Right ventricle myocardium superior (tissue), 1 donor: ENCODE measurements at regions not wholly inside any gene's neighbourhood (a gene's known extent, or its start where the extent isn't known, plus 50 kb on each side); places are given as distances from the start of the nearest gene placed in this dataset.
"Not testable (repeated sequence)": the region's sequence is repeated elsewhere in the genome, so short reads cannot be mapped to it uniquely, and the experiment has no call there.

Experiments
- ATAC-seq: fragments of 200-7000 bp; cut with Tn5 transposase; one replicate; pipeline ENCODE4 v1.9.1; 2020; ENCODE audit warnings: mild to moderate bottlenecking; ENCODE audit not compliant: poor library complexity
- DNase-seq: peaks from one replicate; pipeline ENCODE4 v3.0.0-alpha.2; 2020
- intact Hi-C: fragments of 100-400 bp; cut with DNase I; formaldehyde crosslinking; loops from one replicate; pipeline ENCODE4 v1.11.2; 2022
- donor health status: DM: no; HTN: yes; CAD: no; lungs with severe emphysema.

DNA sequence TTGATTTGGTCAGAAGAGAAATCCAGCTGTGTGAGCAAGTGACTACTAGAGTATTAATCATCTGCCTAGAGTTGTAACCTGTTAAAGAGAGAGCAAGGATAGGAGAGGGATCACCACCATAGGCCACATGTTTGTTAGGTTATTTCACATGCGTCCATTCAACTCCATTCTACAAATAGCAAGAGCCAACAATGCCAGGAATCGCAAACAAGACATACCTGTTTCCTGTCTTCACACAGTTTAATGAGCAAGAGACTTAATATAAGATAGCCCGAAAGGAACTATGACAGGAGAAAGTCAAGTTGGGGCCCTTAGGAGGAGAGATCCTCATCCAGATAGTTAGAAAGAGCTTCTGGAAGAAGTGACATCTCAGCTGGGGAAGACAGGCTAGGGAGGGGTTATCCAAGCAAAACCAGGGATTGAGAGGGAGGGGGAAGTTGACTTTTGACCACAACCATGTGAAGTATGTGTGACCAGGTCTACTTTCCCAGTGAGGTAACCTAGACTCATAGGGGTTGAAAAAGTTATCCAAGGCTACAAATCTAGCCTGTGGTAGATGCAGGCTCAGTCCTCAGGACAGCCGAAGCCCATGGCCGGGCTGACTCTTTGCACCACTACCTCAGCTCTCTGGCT is 147.4 kb downstream of the ALDH8A1 start:
- DNase-seq (no peak), ATAC-seq (no peak)
- intact Hi-C loops, result no loop called here

DNA sequence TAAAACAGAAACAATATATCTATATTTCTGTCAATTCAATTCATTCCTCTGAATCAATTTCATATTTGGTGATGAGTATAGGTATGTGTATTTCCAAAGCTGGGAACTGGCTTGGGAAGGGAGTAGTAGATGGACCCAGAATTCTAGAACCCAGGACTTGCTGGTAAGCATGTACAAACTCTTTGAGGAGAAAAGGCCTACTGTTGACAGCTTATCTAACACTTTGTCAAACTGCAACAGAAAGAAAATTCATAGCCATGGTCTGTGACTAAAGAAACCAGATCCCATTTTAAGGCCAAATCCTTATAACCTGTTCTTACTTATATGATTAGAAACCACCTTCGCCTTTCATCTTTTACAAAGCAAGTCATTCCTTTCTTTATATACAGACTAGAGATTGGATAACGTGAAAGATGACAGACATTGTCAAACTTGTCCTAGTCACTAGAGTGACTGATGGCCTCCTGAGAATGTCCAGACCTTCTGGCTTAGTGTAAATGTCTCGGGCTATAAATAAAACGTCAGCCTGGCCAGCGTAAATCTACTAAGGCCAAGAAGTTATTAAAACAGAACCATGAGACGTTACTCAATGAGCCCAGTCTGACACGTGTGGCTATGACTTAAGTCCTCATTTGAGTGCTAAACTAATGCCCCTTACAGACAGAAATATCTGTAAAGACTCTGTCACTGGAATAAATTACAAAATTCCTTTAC is 152.3 kb downstream of the ALDH8A1 start:
- DNase-seq (no peak), ATAC-seq (peak; percentile 97)
- intact Hi-C loops, result no loop called here

DNA sequence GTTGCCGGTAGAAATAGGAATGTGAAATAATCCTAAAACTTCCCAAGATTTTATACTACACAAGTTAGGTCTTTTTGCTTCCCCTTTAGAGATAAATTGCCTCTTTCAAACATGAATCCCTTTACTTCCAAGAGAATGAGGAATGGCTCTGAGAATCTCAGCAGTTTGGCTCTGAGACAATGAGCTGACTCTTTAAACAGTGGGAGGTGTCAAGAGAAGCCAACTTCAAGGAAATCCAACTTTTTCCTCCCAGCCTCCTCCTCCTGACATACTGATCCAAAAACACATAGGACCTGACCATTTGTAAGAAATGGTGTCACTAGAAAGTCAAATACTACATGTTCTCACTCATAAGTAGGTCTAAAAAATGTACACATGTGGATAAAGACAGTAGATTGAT is 154.2 kb downstream of the ALDH8A1 start:
- DNase-seq, result no peak
- no peak for ATAC-seq
- intact Hi-C loops, result no loop called here

DNA sequence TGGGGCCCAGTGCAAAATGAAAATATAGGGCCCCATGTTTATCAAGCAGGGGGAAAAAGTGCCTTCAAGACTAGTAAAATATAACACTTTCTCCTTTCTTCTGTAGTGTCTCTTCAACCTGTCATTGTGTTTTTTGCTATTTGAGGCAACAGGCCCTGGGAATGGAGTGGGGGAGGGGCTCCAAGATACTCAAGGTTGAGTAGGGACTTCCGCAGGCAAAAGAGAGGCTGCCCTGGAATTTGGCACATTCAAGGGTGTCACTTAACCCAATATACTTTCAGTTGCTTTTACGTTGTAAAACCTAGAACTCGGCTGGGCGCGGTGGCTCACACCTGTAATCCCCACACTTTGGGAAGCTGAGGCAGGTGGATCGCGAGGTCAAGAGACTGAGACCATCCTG is 154.9 kb downstream of the ALDH8A1 start:
- DNase-seq (no peak), ATAC-seq (no peak)
- intact Hi-C loops, result no loop called here

DNA sequence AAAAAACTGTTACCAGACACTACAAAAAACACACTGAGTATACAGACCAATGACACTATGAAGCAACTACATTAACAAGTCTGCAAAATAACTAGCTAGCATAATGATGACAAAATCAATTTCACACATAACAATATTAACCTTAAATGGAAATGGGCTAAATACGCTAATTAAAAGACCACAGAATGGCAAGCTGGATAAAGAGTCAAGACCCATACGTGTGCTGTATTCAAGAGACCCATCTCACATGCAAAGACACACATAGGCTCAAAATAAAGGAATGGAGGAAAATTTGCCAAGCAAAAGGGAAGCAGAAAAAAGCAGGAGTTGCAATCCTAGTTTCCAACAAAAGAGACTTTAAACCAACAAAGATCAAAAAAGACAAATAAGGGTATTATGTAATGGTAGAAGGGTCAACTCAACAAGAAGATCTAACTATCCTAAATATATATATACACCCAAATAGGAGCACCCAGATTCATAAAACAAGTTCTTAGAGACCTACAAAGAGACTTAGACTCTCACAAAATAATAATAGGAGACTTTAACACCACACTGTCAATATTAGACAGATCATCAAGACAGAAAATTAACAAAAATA is 158.6 kb downstream of the ALDH8A1 start:
- not testable (repeated sequence) for ATAC-seq

DNA sequence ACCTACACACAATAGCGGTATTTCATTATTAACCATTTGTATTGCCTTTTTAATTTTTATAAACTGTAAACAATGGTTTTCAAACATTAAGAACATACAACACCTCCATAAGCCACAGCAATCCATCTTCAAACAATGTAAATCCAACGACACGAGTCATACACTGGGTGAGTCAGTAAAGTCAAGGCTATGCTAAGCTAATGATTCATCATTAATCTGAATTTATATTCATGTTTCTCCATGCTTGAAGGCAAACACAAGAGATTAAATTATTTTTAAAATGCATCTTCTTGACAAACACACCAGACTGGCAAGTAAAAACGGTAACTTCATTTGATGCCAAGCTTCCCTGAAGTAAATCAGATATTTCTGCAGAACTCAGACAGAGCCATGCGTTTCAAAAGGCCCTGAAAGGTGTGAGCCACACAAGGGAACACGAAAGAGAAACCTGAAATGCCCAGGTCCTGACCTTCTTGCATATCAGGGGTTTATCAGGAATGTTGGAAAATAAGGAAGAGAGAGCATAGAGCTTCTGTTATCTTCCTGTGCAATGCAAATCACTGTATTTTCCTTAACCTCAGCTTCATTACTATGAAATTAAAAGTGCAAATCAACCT is 162.5 kb downstream of the ALDH8A1 start:
- DNase-seq (no peak), ATAC-seq (no peak)
- intact Hi-C loops, result no loop called here

More for the DNA sequence above, 158.6 kb downstream of the ALDH8A1 start:
- intact Hi-C loops, DNase-seq: not testable (repeated sequence)

DNA sequence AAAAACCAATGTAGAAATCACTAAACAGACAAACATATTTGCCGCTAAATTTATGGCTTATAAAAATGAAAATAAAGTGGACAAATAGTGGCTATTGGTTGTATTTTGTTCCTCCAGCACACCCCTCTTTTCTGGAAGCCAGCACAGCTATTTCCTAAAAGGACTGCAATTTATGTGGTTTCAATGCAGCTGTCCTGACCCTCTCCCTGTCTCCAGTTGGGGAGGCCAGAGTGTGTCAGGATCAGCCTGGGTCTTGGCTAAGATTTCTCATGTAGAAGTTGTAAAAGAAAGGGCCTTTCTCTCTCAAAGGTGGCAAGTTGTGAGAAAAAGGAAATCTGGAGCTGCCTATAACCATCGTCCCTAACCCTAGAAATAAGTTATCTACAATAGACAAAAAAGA is 165.6 kb downstream of the ALDH8A1 start:
- intact Hi-C loops, result no loop called here
- ATAC-seq, result no peak

DNA sequence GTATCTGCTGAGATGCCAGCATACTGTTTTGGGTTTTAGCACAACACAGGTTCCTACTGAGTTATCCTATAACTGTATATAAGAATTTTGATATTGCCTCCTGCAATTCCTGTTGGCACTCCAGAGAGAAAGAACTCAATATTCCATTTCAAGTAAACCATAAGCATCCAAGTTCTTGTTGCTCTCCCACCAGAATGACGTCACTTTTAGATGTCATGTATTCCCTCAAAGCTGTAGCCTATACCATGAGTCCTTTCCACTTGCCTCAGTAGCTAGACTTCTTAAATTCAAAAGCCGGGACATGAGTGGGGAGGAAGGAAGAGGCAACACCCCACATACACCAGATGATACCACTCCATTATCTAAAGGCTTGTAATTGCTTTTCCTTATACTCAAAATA is 171.5 kb downstream of the ALDH8A1 start:
- intact Hi-C loops, result no loop called here

More for the DNA sequence above, 165.6 kb downstream of the ALDH8A1 start:
- no peak for DNase-seq

DNA sequence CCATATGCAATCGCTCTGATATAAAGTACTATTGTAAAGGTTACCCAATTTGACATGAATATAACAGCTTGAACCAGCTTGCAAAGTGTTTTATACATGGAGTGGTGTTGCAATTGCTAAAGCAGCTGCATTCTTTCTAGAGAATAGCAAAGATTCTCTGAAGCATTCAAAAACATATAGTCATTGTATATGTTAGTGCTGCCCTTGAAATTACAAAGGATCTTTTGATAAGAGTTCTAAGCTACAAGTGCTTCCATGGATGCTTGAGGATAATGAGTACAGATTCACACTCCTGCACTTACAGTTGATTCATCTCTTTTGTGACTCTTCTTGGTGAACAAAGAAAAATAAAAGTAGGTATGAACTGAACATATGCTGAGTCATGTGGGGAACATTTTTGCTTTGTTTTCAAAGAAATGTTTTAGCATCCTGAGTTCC is 175.7 kb downstream of the ALDH8A1 start:
- intact Hi-C loops, result no loop called here
- DNase-seq, result no peak
- no peak for ATAC-seq

More for the DNA sequence above, 171.5 kb downstream of the ALDH8A1 start:
- ATAC-seq (no peak), DNase-seq (no peak)

DNA sequence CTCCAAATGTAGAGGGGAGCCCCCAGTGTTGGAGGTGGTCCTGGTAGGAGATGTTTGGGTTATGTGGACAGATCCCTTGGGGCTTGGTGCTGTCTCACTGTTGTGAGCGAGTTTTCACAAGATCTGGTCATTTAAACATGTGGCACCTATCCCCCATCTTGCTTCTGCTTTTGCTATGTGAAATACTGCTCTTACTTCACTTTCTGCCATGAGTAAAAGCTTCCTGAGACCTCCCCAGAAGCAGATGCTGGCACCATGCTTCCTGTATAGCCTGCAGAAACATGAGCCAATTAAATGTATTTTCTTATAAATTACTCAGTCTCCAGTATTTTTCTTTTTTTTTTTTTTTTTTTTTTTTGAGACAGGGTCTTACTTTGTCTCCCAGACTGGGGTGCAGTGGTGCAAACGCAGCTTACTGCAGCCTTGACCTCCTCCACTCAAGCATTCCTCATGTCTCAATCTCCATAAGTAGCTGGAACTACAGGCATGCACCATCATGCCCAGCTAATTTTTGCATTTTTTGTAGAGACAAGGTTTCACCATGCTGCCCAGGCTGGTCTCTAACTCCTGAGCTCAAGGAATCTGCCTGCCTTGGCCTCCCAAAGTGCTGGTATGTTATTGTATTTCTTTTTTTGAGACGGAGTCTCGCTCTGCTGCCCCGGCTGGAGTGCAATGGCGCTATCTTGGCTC is 177.1 kb downstream of the ALDH8A1 start:
- DNase-seq, result no peak
- no peak for ATAC-seq
- intact Hi-C loops, result no loop called here

DNA sequence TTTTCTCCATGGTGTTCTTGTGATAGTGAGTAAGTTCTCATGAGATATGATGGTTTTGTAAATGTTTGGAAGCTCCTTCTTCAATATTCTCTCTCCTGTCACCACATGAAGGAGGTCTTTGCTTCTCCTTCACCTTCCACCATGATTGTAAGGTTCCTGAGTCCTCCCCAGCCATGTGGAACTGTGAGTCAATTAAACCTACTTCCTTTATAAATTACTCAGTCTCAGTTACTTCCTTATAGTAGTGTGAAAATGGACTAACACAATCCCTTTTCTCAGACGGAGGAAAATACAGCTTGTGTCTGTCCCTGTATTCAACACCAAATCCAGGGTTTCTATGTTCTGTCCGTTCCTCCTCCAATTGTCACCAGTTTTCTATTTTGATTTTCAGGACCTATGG is 181.0 kb downstream of the ALDH8A1 start:
- intact Hi-C loops, result no loop called here
- no peak for DNase-seq
- no peak for ATAC-seq

DNA sequence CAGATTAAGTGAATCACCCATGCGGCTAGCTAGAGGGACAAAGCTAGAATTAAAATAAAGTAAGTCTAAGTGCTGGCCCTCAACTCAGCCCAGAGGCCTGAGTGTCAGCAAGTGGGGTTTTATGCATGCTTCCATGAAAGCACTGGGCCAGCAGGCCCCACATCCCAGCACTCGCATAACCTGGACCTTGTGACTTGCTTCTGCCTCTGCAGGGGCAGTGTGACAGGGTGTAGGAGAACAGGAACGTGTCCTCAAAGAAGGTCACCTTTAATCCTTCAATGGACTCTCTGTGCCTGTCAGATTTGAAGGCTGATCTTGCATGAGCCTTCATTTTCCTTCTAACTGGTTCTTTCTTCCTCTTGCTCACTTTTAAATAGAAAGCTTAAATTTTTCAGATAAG is 183.4 kb downstream of the ALDH8A1 start:
- ATAC-seq (peak; percentile 63), DNase-seq (no peak)
- intact Hi-C loops, result no loop called here

DNA sequence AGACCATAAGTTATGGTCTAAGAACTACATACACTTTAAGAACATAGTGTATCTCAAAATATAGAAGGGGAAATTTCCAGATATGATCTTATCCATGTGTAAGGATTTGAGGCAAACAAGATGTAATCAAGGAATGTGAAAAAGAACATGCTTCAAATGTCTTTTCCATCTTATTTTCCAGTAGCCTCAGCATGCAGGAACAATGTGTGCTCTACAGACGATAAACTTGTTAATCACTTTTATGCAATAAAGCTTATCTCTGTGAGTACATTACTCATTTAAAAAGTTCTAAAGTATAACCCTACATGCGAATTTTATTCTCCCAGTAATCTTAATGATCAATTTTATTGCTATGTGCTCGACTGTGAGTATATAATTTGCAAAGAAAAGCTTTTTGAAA is 185.2 kb downstream of the ALDH8A1 start:
- intact Hi-C loops, result no loop called here
- ATAC-seq, result no peak
- no peak for DNase-seq

DNA sequence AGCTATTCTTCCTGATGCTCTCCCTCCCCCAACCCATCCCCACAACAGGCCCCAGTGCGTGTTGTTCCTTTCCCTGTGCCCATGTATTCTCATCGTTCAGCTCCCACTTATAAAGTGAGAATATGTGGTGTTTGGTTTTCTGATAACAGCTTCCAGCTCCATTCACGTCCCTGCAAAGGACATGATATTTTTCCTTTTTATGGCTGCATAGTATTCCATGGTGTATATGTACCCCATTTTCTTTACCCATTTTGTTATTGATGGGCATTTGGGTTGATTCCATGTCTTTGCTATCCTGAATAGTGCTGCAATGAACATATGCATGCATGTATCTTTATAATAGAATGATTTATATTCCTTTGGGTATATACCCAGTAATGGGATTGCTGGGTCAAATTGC is 186.3 kb downstream of the ALDH8A1 start:
- DNase-seq, intact Hi-C loops, ATAC-seq: not testable (repeated sequence)

DNA sequence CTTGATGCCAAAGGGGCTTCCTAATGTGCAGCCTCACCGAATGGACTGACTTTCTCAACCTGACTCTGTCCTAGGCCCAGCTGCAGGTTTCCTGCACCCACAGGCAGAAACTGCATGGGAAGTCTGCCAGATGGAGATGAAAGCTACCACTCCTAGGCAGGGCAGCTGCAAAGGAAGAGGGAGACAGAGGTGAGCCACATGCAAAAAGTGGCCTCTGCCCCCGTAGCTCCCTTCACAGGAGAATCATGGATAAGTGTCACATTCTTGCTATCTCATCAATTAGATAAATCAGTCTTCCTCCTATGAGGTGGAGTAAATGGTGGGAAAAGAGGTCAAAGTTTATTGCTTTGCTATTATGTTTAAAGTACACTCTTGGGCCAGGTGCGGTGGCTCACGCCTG is 191.3 kb downstream of the ALDH8A1 start:
- intact Hi-C loops, result no loop called here
- no peak for DNase-seq
- ATAC-seq, result no peak

DNA sequence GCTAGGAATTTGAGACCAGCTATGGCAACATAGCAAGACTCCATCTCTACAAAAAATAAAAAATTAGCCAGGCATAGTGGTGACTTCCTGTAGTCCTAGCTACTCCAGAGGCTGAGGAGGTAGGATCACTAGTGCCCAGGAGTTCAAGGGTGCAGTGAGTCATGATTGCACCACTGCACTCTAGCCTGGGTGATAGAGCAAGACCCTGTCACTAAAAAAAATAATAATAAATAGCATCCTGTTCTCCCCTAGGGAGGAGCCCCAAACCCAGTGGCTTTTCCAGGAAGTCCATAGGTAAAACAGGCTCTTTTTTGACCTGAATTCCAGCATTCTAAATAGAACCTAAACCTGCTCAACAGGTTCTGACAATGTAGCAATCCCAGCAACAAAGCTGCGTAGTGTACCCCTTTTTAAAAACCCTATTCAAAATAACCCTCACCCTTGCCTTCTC is 192.0 kb downstream of the ALDH8A1 start:
- intact Hi-C loops, result no loop called here
- no peak for ATAC-seq
- no peak for DNase-seq

DNA sequence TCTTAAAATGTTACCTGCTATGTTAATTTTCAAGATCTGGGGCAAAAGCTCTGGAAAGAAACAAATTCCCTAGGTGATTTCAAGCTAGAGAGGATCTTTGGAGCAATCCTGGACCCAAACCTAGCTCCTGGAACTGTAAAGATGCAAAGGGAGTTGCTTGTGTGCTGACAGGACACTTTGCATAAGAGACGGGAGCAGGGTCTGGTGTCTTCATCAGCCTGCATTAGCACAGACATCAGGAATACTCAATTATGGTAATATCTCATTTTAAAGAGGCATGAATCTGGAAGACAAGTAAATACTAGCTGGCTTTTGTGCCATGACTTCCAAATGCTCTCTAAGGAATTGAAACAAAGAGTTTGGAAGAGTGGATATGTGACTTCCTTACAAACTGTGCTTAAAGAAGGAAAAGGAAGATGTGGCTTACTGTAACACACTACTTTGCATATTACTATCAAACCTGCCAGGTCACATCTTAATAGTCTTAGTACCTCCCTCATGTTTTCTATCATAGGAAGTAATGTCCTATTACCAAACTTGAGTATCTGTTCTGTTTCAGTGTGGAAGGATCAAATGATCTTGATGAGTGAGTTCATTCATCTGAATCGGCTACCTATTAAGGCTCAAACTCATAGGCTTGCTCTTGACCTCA is 193.4 kb downstream of the ALDH8A1 start:
- intact Hi-C loops, result no loop called here
- DNase-seq (no peak), ATAC-seq (no peak)

DNA sequence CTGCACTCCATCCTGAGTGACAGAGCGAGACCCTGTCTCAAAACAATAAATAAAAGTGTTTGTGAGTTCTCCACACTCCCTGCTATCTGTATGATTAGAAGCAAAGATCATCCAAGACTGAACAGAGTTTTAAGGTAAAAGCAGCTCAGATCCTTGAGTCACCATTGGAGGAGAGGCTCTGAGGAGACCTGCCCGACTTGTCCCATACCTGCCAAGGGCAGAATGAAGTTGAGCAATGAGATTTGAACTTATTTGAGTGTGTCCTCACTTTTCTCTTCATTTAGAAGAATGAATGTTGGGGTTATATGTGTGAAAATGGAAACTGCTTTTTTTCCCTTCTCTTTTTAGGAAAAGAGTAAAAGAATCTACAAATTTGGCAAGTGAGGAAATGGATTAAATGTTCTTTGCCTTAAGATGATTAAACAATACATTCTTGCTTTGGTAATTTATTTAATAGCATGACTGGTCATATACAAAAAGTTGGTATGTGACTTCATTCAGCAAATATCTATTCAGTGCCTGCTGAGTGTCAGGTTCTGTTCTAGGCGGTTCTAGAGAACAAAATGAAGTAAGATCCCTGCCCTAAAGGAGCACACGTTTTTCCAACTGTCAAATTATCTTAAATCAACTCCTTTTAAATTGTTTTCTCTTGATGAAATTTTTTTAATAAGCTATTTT is 195.7 kb downstream of the ALDH8A1 start:
- no peak for DNase-seq
- no peak for ATAC-seq
- intact Hi-C loops, result no loop called here
